Stimulated activated CD4-positive, alpha-beta T cell treated with anti-CD3 and anti-CD28 coated beads, Interleukin-12 subunit alpha, Interleukin-12 subunit beta, amount 100 ng/mL, for 24 hours (primary cell): ENCODE measurements at regions not wholly inside any gene's neighbourhood (a gene's known extent, or its start where the extent isn't known, plus 50 kb on each side); places are given as distances from the start of the nearest gene placed in this dataset.

Experiments used
- DNase-seq, 2 experiments: peaks; one replicate each; pipeline ENCODE4 v3.0.0-alpha.2; 2020; ENCODE audit warnings: low read depth in 2 of 2

GRCh38 chr2:240284503-240285259, 144.2 kb upstream of the OTOS start:
- no peak for DNase-seq

- no peak for DNase-seq
These were observed 145.3 kb upstream of the OTOS start for GRCh38 chr2:240285725-240286124.

- DNase-seq: no peak
These were observed 146.1 kb upstream of the OTOS start for GRCh38 chr2:240286596-240286995.

- no peak for DNase-seq
These were observed 146.6 kb upstream of the OTOS start for GRCh38 chr2:240287011-240287410.

- no peak for DNase-seq
These were observed 147.1 kb upstream of the OTOS start for GRCh38 chr2:240287496-240288086.

GRCh38 chr2:240288087-240288521, 147.4 kb upstream of the GPC1 start:
- no peak for DNase-seq

- DNase-seq: no peak
These were observed 145.6 kb upstream of the GPC1 start for GRCh38 chr2:240289701-240290431.

- DNase-seq: no peak
These were observed 144.8 kb upstream of the GPC1 start for GRCh38 chr2:240290432-240291336.

- DNase-seq: no peak
These were observed 144.0 kb upstream of the GPC1 start for GRCh38 chr2:240291337-240292034.

- no peak for DNase-seq
These were observed 143.4 kb upstream of the GPC1 start for GRCh38 chr2:240292035-240292574.

GRCh38 chr2:240292619-240293525, 142.6 kb upstream of the GPC1 start:
- no peak for DNase-seq

- DNase-seq: no peak
These were observed 141.7 kb upstream of the GPC1 start for GRCh38 chr2:240293557-240294461.

GRCh38 chr2:240294514-240294913, 140.9 kb upstream of the GPC1 start:
- DNase-seq: no peak

- DNase-seq: no peak
These were observed 140.0 kb upstream of the GPC1 start for GRCh38 chr2:240295256-240296103.

GRCh38 chr2:240296104-240296406, 139.4 kb upstream of the GPC1 start:
- DNase-seq: no peak

GRCh38 chr2:240296476-240297255, 138.8 kb upstream of the GPC1 start:
- no peak for DNase-seq
